GM21526 (cell line): ENCODE measurements at regions not wholly inside any gene's neighbourhood (a gene's known extent, or its start where the extent isn't known, plus 50 kb on each side); places are given as distances from the start of the nearest gene placed in this dataset.
A peak's percentile ranks its signal among the peaks of the same experiment; 100 is the strongest.
"Not testable (repeated sequence)": the region's sequence is repeated elsewhere in the genome, so short reads cannot be mapped to it uniquely, and the experiment has no call there.

Source experiments
- ATAC-seq: cut with Tn5 transposase; IDR thresholded peaks from one replicate; pipeline ENCODE4 v1.9.1; 2021; ENCODE audit warnings: moderate library complexity; ENCODE audit not compliant: unreplicated experiment, low FRiP score

DNA sequence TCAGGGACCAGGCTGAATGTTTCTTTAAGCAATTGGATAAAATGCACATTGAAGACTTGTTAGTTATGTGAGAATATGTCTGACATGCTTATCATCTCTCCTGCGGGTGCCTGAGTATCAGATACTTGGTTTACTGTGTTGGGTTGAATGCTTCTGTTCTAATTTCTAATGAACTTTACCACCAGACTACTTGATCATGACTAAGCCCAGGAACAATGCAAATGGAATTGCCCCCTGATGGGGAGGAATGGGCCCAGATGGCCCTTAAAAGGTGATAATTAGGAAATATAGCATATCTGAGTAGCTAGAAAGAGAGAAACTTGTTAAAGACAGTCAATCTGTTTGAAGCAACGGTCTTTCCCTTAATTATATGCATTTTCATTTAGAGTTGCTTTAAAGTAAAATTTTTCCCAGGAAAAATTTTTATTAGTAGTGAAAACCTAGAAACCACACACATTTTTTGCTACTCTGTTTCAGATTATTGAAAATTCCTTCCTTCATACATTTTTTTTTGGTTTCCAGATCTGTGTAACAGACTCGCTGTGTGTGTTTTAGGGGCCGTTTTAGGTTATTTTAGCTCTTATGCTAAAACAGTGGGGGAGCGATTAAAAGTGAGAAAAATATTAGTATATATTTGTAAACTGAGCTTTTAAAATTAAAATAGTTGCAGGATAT, 186.6 kb downstream of the TM9SF2 start:
- no peak for ATAC-seq

GRCh38 chr13:99686944-99687411, 185.7 kb downstream of the TM9SF2 start:
- ATAC-seq, result no peak

DNA sequence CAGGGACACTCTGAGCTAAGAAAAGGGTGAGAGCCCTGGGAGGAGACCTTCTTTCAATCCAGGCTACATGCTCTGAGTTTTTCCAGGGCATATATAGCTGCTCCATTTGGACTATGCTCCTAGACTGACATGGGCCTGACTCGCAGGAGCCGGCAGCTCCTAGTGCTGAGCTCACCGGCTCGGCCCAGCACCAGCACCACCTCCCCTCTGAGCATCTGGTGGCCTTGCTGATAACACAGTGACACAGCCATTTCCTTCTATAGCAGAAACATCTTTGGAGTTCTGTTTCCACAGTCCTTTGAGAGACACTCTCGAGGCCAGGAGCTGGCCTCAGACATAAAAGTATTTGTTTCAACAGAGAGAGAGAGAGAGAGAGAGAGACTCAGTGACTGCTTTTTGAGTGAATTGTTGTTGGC, 184.9 kb downstream of the TM9SF2 start:
- no peak for ATAC-seq

DNA sequence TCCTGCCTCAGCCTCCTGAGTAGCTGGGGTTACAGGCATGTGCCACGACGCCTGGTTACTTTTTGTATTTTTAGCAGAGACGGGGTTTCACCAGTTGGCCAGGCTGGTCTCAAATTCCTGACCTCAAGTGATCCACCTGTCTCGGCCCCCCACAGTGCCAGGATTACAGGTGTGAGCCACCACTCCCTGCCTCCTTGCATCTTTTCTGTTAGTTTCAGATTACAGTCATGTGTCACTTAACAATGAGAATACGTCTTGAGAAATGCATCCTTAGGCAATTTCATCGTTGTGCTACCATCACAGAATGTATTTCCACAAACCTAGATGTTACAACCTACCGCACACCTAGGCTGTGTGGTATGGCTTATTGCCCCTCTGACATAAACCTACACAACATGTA, 180.4 kb downstream of the TM9SF2 start:
- no peak for ATAC-seq

- no peak for ATAC-seq
These were observed 176.1 kb downstream of the TM9SF2 start for GRCh38 chr13:99677116-99677951.

- no peak for ATAC-seq
These were observed 170.5 kb downstream of the TM9SF2 start for GRCh38 chr13:99671746-99672145.

GRCh38 chr13:99669096-99669495, 167.8 kb downstream of the TM9SF2 start:
- ATAC-seq, result not testable (repeated sequence)

DNA sequence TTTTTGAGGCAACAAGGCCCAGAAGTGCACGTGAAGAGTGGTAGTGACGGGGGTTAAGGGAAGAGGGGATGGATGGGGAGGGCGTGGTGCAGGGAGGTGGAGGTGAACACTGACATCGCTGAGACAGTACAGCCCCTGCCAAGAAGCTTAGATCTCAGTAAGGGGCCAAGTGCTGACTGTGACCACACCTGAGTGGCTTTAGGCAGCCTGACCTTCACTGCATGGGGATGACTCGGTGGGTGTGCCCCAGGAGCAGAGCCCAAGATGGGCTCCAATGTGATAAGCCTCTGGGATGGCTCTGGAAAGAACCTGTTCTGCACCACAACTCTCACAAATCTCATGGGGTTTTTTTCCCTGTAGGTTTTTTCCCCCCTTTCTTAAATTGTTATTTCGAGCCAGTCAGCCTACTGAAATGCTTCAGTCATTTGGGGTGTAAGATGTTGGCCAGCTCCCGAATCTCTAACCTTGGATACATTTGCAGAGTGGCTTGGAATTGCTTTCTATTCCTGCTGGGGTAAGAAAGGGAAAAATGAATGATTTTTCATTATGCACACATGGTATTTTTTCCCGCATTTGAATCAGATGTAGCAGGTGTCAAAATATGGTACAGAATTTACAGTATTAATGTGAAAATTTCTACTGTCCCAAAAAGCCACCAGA, 165.0 kb downstream of the TM9SF2 start:
- no peak for ATAC-seq

DNA sequence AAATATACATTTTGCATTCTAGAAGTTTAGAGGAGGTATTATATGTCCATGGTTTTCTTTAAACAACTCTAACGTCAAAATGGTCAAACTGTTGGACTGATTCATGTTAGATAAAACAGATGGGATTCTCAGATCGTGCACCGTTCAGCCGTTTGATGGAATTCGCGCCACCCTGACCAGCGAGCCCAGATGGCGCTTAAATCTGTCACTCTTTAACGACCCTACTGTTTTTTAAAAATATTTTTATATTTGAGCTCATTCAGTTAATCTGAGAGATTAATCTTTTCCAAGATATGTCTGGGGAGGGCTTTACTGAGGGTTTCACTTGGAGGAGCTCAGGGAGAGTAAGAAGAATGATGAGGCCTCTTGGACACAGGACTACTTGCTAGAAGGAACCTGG, 164.4 kb downstream of the TM9SF2 start:
- ATAC-seq, result no peak

GRCh38 chr13:99663908-99664307, 162.6 kb downstream of the TM9SF2 start:
- no peak for ATAC-seq

- no peak for ATAC-seq
These were observed 162.0 kb downstream of the TM9SF2 start for GRCh38 chr13:99663185-99663825.

DNA sequence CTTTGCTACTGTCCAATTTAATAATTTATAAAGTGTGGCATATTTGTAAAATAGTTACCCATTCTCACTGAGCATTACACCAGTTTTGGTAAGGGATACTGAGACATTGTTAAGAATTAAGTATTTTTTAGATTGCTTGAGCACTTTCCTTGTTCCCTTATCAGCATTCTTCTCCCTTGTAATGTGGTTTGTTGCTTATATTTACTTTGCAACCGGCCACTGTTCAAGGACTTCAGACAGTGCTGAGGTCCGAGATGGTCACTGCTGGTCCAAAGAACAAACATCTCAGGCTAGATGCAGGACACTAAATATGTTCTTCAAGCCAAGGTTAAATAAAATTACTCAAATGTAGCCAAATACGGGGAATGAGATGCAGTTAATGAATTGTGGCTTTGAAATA, 161.4 kb downstream of the TM9SF2 start:
- no peak for ATAC-seq

DNA sequence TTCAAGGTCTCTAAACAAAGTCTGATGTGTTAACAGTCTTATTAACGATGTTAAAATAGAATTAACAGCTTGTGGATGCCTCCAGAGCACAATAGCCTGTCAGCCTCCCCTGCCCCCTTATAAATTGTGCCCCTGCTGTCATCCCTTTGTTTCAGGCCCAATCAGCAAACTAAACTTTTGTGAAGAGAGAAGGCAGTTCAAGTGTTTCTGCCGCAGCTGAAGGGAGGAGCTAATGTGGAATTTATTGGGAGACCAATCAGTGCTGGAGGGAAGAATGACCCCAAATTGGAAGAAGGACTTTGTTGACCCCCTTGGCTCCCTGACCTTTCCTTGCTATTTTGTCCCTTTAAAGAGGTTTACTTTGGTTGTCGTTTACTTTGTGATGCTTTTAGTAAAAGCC, 160.5 kb downstream of the TM9SF2 start:
- no peak for ATAC-seq

GRCh38 chr13:99659866-99660554, 158.7 kb downstream of the TM9SF2 start:
- ATAC-seq, result no peak

- no peak for ATAC-seq
These were observed 158.0 kb downstream of the TM9SF2 start for GRCh38 chr13:99659226-99659625.

DNA sequence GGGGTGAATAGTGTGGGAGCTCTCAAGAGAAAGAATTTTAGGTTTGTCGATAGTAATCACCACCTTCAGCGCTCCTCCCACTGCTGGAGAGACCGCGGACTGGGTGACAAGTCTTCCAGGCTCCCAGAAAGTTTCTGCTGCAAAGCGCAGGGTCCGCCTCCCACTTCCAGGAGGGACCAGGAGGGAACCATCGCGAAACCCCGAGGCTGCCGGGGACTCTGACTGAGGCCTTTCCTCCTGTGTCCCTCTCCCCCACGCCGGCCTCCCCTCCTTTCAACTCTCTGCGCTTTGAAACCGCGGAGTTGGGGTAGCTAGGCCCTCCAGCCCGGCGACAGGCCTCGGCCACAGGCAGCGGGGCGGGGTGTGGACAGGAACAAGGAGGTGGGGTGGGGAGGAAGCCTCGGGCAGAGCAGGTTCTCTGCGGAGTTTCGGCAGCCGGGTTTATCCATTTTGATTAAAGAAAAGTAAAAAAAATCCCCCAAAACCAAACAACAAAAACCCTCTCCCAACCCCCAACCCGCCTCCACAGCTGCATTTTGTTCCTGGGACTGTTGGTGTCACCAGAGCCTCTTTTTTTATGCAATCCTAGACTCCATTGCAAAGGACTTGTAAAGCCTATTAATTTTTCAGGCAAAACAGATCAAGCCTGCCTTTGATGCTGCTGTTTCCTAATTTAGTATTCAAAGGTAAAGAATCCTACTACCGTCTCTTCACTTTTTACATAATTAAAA, 157.2 kb downstream of the TM9SF2 start:
- ATAC-seq, result no peak

- no peak for ATAC-seq
These were observed 156.6 kb downstream of the TM9SF2 start for GRCh38 chr13:99657848-99658260.

DNA sequence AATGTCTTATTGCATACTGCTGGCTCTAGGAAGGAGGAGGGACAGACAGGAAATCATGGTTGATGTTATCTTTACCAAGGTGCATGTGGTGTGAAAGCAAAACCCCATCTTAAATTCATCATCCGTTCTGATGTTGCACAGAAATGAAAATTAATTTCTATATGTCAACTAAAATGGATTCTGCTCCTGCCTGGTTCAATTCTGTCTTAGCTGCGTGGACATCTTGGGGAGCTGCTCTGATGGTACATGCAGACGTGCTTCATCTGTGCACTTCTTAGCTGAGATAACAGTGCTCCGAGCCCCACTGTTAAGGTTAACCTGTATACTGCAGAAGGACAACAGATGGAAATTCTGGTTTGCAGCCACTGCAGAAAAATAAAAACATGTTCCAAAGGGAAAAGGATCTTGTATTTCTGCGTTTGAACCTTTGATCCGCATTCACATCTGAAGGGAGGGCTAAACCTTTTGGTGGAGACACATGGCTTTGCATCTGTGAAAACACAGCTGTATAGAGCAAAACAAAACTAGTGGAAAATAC, 155.6 kb downstream of the TM9SF2 start:
- ATAC-seq, result no peak

GRCh38 chr13:99656092-99656745, 154.9 kb downstream of the TM9SF2 start:
- ATAC-seq, result peak; percentile 67
